ENCODE measurements at regions not wholly inside any gene's neighbourhood (a gene's known extent, or its start where the extent isn't known, plus 50 kb on each side); places are given as distances from the start of the nearest gene placed in this dataset.

DNA sequence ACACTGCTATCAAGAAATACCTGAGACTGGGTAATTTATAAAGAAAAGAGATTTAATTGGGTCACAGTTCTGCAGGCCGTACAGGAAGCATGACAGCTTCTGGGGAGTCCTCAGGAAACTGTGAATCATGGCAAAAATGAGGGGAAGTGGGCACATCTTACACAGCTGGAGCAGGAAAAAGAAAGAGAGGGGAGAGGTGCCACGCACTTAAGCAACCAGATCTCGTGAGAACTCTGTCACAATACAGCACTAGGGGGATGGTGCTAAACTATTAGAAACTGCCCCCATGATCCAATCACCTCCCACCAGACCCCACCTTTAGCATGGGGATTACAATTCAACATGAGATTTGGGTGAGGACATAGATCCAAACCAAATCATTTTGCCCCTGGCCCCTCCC, 105.5 kb upstream of the CPLX2 start:
- no peak for DNase-seq

DNA sequence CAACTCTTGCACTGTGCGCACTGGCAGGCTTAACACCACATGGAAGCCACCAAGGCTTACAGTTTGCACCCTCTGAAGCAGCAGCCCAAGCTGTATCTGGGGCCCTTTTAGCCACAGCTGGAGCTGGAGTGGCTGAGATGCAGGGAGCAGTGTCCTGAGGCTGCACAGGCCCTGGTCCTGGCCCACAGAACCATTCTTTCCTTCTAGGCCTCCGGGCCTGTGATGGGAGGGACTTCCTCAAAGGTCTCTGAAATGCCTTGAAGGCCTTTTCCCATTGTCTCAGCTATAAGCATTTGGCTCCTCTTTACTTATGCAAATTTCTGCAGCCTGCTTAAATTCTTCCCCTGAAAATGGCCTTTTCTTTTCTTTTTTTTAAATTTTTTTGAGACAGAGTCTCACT, 104.4 kb upstream of the CPLX2 start:
- DNase-seq, result no peak

DNA sequence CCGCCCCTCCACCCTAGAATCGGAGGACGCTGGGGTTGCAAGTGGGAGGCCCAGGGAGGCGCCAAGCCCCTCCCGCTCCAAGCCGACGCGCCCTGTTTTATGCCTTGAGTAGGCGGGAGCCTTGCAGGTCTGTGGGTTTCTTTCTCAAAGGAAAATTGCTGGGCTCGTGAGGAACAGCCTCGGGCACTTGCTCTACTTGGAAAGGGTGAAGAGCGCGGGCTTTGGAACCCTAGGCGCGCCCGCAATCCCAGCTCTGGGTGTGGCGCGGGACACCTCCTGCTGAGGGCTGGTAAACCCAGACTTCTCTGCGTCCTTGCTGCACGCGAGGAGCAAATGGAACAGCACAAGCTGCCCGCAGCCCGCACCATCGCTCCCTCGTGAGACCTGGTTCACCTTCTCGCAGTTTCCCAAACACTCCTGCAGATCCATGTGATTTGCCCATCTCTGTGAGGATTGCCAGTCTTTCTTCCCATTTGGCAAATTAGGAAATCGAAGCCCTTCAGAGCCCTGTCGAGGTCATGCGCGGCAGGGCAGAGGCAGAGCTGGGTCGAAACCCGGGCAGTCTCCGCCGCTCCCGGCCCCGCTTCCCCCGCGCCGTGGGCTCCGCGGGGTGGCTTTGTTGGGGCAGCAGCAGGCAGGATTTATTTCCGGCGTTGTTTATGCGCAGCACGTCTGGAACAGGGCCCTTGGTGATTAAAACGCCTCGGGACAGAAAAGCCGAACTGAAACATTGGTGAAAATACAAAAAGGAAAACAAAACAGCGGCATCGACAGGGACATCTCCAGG, 98.4 kb upstream of the CPLX2 start:
- DNase-seq, result no peak

DNA sequence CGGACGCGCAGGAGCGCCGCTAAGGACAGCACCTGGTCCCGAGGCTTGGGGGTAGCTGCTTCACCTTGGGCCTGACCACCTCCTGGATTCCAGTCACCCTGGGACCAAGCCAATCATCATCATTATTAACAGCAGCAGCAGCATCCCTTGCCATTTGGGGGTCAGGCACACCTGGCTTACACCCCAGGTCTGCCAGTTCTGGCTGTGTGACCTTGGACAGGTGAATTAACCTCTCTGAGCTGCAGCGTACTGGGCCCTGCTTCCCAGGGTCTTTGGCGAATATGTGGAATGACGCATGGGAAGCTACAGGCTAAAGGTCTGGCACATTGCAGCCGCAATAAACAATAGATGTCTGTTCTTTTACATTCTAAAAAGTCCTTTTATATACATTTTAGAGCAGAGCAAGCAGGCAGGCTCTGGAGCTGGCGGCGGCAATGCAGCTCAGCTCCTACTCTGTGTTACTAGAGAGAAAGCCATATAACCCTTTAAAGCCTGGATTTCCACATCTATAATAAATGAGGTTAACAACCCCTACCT, 97.8 kb upstream of the CPLX2 start:
- DNase-seq, result no peak

DNA sequence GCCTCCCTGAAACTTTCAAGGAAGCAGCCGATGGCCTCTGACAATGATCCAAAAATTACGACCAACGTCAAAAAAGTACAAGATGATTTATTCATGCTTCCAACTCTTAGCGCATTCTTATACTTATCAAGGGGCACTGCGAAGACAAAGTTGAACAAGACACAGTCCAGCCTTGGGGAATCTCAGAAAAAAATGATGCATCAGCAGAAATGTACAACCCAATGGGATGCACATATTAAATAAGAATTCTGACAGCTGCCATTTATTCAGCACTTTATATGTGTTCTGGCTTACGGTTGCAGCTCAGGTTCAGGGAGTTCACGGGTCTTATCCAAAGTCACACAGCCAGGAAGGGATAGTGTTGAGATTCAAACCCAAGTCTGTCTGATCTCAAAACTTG, 96.0 kb upstream of the CPLX2 start:
- no peak for DNase-seq

DNA sequence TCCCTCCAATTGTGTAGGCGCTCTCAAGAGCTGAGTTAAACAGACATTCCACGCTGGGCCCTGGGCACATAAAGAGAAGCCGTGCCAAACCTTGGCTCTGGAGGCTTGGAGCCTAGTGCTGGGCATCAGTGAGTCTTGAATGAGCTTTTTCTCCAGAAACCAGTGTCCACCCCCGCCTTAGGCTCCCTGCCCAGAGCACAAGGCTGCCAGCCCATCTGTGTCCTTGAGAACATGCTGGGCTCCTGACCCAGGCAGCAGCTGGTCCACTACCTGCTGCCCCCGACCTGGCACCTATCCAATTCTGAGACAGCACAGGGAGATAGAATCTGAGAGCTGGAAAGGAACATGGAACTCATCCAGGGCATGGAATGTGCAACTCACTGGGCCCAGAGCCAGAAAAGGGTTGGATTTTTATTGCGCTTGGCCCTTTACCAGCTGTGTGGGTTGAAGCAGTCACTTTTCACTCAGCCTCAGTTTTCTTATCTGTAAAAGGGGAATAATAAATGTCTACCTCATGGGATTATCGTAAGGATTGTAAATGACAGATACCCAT, 92.4 kb upstream of the CPLX2 start:
- DNase-seq, result no peak

DNA sequence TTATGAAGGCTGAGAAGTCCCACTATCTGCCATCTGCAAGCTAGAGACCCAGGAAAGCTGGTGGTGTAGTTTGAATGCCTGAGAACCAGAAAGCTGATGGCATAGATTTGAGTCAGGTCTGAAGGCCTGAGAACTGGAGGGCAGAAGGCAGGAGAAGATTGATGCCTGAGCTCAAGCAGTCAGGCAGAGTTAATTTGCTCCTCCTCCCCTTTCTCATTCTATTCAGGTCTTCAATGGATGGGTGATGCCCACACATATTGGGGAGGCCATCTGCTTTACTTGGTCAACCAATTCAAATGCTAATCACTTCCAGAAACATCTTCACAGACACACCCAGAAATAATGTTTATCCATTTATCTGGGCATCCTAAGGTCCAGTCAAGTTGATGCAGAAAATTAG, 87.6 kb upstream of the CPLX2 start:
- DNase-seq, result no peak

DNA sequence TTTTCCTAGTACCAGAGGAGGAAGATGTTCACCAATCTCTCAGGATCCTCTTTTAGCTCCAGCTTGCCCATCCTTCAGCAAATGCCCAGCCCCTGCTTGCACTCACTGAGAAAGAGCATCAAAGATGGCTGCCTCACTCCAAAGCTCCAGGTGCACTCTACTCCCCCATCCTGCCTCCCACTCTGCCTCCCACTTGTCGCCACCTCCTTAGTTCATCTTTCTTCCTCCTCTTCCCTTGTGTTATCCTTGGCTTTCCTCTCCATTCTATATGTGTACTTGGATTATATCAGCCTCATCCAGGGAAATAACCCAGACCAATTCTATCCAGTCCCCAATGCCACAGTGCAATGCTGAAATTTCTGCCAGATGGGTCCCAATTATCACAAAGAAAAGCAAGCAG, 87.1 kb upstream of the CPLX2 start:
- DNase-seq, result no peak

DNA sequence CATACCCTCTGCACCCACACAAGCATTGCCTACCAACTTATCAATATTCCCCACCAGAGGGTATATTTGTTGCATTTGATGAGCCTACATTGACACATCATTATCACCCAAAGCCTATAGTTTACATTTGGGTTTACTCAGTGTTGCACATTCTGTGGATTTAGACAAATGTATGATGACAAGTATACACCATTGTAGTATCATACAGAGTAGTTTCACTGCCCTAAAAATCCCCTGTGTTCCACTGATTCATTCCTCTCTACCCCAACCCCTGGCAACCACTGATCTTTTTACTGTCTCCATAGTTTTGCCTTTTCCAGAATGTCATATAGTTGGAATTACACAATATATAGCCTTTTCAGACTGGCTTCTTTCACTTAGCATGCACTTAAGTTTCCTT, 85.7 kb upstream of the CPLX2 start:
- no peak for DNase-seq

DNA sequence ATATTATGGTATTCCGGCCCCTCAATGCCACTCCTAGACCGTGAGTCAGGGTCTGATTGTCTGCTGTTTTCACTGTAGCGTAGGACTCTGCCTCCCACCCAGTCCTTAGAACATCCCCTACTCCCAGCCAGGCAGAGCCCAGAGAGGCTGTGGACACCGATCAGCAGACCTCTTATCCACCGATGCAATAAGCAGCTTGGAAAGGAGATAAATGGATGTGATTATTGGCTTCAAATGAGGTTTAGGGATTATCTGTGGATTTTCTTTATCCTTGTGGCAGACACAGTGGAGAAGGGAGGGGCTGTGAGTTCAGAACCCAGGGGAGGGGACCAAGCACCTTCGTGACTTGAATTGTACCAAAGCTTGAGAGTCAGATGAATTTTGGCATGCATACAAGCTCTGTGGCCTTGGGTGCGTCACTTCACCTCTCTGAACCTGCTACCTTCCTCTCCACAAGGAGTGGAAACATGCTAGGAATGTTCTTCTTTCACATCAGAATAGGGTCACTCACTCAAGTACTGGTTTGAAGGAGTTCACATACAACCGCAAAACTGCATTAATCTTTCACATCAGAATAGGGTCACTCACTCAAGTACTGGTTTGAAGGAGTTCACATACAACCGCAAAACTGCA, 83.1 kb upstream of the CPLX2 start:
- no peak for DNase-seq

DNA sequence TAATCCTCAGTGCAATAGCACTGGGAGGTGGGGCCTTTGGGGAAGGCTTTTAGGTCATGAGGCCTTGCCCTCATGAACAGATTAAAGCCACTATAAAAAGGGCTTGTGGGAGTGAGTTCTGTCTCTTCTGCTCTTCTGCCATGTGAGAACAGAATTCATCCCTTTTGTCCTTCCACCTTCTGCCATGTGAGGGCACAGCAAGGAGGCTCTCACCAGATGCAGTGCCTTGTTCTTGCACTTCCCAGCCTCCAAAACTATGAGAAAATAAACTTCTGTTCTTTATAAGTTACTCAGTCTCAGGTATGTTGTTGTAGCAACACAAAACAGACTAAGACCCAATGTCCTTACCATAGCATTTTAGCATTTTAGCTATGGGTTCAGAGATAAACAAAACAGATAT, 81.7 kb upstream of the CPLX2 start:
- no peak for DNase-seq

DNA sequence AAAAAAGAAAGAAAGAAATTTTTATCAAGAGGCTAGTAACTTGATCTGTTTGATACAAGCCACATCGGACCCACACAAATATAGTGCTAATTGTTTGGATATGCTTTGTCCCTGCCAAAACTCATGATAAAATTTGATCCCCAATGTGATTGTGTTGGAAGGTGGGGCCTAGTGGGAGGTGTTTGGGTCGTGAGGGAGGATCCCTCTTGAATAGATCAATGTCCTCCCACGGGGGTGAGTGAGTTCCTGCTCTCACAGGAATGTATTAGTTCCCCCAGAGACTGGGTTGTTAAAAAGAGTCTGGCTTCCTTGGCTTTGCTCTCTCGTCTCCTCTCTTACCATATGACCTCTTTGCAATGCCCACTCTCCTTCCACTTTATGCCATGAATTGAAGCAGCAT, 80.6 kb upstream of the CPLX2 start:
- no peak for DNase-seq

DNA sequence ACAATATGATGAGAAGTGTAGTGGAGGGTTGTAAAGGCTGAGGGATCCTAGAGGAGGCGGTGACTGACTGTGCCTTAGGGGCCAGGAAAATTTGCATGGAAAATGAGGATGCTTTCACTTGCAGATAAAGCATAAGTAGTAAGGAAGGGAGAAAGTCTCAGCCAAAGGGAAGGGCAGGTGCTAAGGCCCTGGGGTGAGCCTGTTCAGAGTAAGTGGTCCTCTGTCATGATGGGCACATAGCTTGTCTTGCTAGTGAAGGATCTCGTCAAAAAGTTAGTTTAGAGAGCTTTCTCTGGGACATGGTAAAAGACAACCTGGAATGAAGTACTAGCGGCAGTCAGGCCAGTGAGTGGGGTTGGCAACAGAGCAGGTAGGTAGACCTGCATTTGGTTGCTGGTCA, 75.4 kb upstream of the CPLX2 start:
- no peak for DNase-seq

DNA sequence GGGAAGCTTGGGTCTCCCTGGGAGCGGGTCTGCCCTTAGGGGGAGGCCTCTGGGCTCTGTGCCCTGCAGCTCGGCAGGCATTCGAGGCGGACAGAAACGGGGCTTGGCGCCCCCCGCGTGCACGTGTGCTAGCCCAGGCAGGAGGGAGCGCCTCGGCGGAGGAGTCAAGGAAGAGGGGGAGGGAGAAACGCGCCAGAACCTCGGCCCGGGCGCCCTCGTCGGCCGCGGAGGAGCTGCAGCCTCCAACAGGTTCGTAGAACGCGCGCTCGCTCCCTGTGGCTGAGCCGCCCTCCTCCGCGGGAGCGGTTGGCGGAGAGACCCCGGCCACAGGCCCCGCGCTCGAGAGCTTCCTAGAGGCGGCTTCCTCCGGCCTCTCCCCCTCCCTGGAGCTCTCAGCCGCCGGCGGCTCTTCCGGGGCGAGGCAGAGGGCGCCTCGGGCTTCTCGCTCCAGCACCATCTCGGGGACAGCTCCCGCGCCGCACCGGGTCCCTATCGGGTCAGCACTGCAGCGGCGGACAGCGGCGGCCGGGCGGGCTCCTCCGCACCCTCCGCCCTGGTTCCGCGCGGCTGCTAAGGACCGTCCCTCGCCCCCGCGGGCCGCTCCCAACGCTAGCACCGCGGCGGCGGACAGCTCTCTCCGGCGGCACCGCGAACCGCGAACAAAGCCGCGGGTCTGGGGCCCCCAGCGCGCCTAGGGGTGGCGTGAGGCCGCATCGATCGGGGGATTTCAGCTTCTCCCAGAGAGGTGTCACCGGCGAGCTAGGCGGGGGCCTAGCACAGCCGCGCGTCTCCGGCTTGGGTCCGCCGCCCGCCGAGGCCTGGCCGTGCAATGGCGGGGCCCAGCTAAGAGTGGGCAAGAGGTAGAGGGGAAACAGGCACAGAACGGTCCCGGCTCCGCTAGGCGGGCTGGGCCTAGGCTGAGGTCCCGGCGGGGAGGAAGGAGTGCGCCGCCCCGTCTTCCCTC, 74.6 kb upstream of the CPLX2 start:
- DNase-seq, result peak; percentile 69

DNA sequence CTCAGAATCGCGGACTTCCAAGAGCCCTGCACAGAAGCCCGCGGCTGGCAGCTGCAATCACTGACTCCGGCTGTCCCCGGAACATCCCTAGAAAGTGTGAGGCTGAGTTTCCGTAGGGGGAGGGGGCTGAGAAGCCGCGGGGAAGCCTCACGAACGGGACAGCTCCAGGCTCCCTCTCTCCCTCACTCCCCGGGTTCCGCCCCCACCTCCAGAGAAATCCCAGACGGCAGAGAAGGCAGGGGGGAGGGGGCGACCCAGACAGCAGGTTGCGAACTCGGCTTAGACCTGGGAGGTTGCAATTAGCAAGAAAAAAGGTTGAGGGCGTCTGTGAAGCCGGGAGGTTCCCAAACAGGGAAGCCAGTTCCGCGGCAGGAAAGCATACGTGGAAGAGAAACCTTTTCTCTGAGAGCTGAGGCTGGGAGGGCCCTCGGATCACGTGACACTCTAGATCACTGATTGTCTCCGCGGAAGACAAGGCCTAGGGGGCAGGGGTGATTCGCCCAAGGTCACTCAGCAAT, 73.8 kb upstream of the CPLX2 start:
- no peak for DNase-seq

DNA sequence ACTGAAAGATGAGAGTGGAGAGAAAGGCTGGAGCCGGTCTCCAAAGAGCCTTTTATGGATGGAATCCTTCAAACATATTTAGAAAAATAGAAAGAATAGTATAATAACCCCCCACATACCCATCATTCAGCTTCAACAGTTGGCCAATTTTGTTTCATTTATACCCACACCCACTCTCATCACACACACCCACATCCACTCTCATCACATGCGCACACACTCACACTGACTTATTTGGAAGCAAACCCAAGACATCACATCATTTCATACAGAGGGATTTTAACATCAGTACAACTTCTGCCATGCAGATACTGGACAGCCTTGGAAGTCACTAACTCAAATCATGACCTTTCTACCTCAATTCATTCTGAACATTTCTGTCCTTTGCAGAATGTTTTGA, 72.8 kb upstream of the CPLX2 start:
- DNase-seq, result no peak

DNA sequence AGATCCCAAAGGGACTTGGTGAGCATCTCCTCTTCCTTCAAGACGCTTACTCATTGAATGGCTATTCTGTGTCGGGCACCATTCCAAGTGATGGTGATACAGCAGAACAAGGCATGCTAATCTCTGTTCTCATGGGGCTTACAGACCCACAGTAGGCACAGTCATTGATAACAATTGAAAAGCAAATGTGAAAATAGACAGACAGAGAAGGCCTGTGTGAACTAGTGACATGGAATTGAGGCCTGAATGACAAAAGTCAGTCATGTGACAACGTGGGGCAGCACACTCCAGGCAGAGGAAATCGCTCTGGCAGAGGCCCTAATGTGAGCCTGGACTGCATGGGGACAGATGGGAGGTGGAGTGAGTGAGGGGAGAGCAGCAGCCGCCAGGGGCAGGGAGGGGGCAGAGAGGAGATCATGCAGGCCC, 70.7 kb upstream of the CPLX2 start:
- no peak for DNase-seq

DNA sequence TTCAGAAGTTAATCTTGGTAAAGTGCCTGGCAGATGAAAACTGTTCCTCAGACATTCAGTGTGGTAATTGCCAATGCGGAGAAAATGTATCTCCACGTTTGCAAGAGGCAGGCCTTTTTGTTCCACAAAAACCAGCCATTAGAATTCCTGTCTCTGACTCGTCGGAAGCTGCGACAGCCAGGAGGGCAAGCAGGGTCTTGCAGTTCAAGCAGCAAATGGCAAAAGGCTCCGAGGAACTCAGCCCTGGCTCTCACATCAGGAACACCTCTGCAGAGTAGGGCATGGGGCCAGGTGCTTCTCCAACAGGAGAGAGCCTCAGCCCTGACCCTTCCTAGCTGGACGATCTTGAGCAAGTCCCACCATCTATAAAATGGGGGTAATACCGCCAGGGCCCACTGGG, 69.0 kb upstream of the CPLX2 start:
- no peak for DNase-seq

DNA sequence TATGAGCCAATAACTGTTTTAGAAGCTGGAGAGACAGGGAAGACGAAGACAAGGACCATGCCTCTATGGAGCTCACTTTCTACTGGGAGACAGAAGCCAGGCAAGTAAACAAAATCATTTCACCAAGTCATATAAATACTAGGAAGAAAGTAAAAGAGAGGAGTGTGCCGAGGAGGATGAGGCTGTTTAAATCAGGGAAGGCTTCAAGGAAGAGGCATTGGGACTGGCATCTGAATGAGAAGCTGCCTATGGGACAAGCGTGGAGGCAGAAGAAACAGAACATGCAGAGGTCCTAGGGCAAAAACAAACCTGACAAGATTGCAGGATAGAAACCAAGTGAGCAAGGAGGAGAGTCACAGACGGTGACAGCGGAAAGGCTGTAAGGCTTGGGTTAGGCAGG, 68.1 kb upstream of the CPLX2 start:
- no peak for DNase-seq

DNA sequence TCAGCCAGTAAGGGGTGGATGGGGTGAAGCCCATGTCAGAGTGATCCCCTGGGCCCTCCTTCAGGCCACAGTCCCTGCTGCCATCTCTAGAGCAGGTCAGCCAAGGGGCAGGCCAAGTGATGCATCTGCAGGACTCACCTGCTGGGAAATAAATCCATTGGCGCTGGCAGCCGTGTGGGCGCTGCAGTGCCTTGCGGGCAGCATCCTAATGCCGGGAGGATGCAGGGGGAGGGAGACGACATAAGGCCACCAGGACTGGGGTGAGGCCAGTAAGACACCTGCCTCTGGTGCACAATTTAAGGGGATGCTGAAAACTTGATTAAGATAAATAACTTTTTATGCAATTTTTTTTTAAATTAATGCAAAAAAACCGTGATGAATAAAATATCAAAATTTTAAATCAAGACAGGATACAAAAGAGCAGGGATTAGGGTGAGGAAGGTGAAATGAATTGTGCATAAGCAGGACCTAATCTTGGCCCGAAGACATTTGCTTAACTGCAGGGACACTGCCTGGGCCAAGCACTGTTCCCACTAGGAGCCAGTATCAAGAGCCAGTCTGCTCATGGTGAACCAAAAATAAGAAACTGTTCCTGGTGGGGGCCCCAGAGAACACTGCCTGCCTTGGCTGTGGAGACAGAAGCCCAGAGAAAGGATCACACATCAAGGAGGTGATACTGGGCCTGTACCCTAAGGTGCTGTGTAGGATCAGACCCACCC, 67.5 kb upstream of the CPLX2 start:
- DNase-seq, result no peak

DNA sequence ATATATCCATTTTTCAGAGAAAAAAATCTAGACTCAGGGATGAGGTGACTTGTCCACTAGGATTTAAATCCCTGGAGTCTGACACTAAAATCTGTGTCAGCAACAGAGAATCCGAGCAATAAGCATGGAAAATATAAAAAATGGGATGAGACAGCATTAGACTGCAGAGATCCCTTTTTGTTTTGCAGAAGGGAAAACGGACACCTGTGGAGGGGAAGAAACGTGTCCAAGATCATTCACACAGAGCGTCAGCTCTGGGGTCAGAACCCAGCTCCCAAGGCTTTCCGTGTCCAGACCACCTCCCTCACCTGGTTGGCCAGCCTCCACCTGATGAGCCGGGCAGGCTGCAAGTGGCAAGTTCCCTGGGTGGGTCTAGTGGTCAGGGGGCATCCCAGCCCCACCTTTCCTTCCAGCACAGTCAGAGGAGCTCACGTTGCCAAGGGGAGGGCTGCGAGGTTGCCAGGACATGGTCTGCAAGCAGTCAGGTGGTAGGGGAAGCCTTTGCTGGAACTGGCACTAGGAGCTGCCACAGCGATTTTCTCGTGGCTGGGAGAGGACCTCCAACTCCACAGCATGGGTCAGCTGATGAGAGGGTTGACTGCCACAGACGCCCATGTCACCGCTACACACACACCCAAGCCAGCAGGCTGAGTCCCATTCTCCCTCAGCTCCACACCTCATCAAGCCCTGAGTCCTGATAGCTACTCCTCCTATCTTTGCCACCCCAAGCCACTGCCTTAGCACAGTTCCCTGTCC, 65.9 kb upstream of the CPLX2 start:
- no peak for DNase-seq

All from activated CD8-positive, alpha-beta memory T cell treated with anti-CD3 and anti-CD28 coated beads, Interleukin-2, amount 50 U/mL, for 4 hours (primary cell).